HUES64 (cell line): ENCODE measurements at regions not wholly inside any gene's neighbourhood (a gene's known extent, or its start where the extent isn't known, plus 50 kb on each side); places are given as distances from the start of the nearest gene placed in this dataset.

Experiments used
- H3K27ac ChIP-seq: 2 replicates; pipeline ENCODE4 v1.7.0; 2013; ENCODE audit warnings: low read depth, low read length, inconsistent platforms
- H3K27me3 ChIP-seq: 2 replicates; pipeline ENCODE4 v1.6.1; 2013; ENCODE audit warnings: mild to moderate bottlenecking, low read length; ENCODE audit not compliant: insufficient read depth
- H3K36me3 ChIP-seq: 2 replicates; pipeline ENCODE4 v1.6.1; 2013; ENCODE audit warnings: mild to moderate bottlenecking, low read length; ENCODE audit not compliant: insufficient read depth
- H3K4me1 ChIP-seq: 2 replicates; pipeline ENCODE4 v1.6.1; 2013; ENCODE audit warnings: mild to moderate bottlenecking, low read length, moderate library complexity; ENCODE audit not compliant: insufficient read depth
- H3K4me3 ChIP-seq: 2 replicates; pipeline ENCODE4 v1.5.1; 2013; ENCODE audit warnings: mild to moderate bottlenecking, low read length, moderate library complexity
- H3K9ac ChIP-seq: 2 replicates; pipeline ENCODE4 v1.6.1; 2013; ENCODE audit warnings: mild to moderate bottlenecking, low read depth, low read length
- H3K9me3 ChIP-seq: 2 replicates; pipeline ENCODE4 v1.6.1; 2013; ENCODE audit warnings: low read depth, low read length; ENCODE audit not compliant: insufficient read depth
- WGBS: fragments of 150-250, 120-280 bp; methylation state at CpG from one replicate; pipeline ENCODE4 v1.1.7; 2013; ENCODE audit warnings: missing lambda C conversion rate; 5-methylcytosine and 5-hydroxymethylcytosine counted together

DNA sequence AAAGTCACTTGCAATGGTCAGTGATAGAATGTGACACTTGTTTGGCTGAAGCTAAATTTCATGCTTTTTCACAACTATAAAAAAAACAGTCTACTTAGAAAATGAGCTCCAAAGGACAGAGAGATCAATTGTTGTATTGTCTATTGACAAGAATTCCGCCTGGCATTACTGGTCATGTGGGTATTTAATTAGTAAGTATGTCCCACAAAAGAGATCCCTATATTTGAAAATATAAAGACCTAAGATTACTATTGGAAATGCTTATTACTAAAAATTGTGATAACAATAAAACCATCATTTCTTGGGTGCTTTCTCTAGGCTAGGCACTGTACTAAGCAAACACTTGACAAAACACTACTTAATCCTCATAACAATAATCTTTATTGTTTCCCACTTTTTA lies 745.2 kb upstream of the C9orf72 start:
- WGBS = no CpG with 5 or more reads among the region's 1 CpG
- Histone ChIP-seq H3K4me3 (no peak overlapping the region), H3K4me1 (peaks cover 12% of the 10 kb centered on the region), H3K36me3 (no peaks in the 10 kb centered on the region), H3K27ac (no peak overlapping the region), H3K9me3 (no peaks in the 10 kb centered on the region), H3K9ac (no peak overlapping the region), H3K27me3 (no peaks in the 10 kb centered on the region)

- H3K36me3 ChIP-seq = no peaks in the 10 kb centered on the region
- H3K4me1 ChIP-seq = peaks cover 16% of the 10 kb centered on the region
- no peaks in the 10 kb centered on the region for H3K27me3 ChIP-seq
- H3K27ac ChIP-seq = no peak overlapping the region
- H3K4me3 ChIP-seq = no peak overlapping the region
- H3K9me3 ChIP-seq = no peaks in the 10 kb centered on the region
- no peak overlapping the region for H3K9ac ChIP-seq
- WGBS = 94% methylated on average over 2 of the region's 2 CpGs
These were observed 746.7 kb upstream of the C9orf72 start for GRCh38 chr9:28319981-28320380.

DNA sequence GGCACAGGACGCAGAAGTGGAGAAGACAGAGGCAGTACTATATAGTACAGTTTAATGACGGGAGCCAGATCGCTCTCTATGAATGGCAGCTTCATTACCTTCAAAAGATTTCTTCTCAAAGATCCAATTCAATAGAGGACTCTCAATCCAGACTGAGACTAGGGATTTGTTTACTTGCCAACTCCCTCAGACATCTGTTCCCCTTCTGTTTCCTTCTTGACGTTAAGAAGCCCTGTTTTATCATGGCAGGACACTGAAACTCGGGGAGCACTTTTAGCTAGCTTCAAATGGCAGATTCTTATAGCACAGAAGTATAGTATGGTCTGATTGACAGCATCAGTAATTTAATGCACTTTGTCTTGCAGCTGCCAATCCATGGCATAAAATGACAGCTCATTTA lies 747.3 kb upstream of the C9orf72 start:
- Histone ChIP-seq H3K36me3 (no peaks in the 10 kb centered on the region), H3K27ac (no peak overlapping the region), H3K9me3 (no peaks in the 10 kb centered on the region), H3K4me3 (no peak overlapping the region), H3K4me1 (peaks cover 16% of the 10 kb centered on the region), H3K9ac (no peak overlapping the region), H3K27me3 (no peaks in the 10 kb centered on the region)
- 65% methylated on average over 5 of the region's 5 CpGs for WGBS

- H3K27ac ChIP-seq = no peak overlapping the region
- H3K36me3 ChIP-seq = no peaks in the 10 kb centered on the region
- peaks cover 18% of the 10 kb centered on the region for H3K4me1 ChIP-seq
- no peak overlapping the region for H3K4me3 ChIP-seq
- H3K9me3 ChIP-seq = no peaks in the 10 kb centered on the region
- H3K9ac ChIP-seq = no peak overlapping the region
- no peaks in the 10 kb centered on the region for H3K27me3 ChIP-seq
- 95% methylated on average over 3 of the region's 3 CpGs for WGBS
These were observed 756.0 kb upstream of the C9orf72 start for GRCh38 chr9:28329323-28329722.

DNA sequence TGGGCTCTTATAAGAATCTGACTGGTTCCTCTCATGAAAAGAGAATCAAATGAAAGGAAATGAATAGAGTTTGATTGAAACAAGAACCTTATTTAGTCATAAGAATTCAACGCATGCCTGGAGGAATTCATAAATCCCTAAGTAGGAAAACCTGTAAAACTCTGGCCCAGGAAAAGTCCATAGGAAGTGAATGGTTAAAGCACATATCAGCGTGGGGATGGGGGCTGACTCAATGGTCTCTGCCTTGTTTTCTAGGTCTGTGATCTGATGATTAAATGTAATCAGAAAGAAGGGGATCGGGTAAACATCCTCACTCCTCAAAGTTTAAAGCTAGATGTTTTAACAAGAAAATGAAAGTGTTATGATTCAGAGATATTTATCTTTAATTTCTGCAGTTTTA lies 759.4 kb upstream of the C9orf72 start:
- Histone ChIP-seq H3K36me3 (no peaks in the 10 kb centered on the region), H3K9ac (no peak overlapping the region), H3K4me3 (no peak overlapping the region), H3K27me3 (no peaks in the 10 kb centered on the region), H3K27ac (no peak overlapping the region), H3K4me1 (peaks cover 29% of the 10 kb centered on the region), H3K9me3 (peaks cover 4% of the 10 kb centered on the region; the same call in 1 of the 2 replicates)
- WGBS = 91% methylated on average over 3 of the region's 3 CpGs

DNA sequence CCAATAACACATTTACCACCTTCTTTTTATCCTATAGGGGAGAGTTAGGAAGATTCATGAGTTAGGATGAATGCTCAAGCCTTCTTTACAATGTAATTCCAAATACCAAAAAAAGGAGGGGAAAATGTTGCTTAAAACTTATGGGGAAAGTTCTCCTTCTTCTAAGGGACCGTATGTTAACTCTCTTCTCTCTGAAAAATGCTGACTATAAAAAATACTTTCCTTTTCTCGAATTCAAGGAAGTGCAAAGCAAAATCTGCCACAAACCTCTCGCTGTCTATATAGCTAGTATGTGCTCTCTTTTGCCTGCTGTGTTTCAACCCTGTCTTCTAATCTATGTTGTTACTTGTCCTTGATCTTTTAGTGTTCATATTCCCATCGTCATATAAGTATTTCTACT lies 768.6 kb upstream of the C9orf72 start:
- no peak overlapping the region for H3K9ac ChIP-seq
- peaks cover 4% of the 10 kb centered on the region; the same call in 1 of the 2 replicates for H3K9me3 ChIP-seq
- WGBS = 90% methylated on average over 4 of the region's 4 CpGs
- no peaks in the 10 kb centered on the region for H3K36me3 ChIP-seq
- no peaks in the 10 kb centered on the region for H3K4me1 ChIP-seq
- no peak overlapping the region for H3K4me3 ChIP-seq
- H3K27me3 ChIP-seq = no peaks in the 10 kb centered on the region
- no peak overlapping the region for H3K27ac ChIP-seq

- Histone ChIP-seq H3K9ac (no peak overlapping the region), H3K9me3 (peaks cover 4% of the 10 kb centered on the region; the same call in 1 of the 2 replicates), H3K27me3 (no peaks in the 10 kb centered on the region), H3K4me3 (no peak overlapping the region), H3K4me1 (no peaks in the 10 kb centered on the region), H3K36me3 (no peaks in the 10 kb centered on the region), H3K27ac (no peak overlapping the region)
- 96% methylated on average over 2 of the region's 2 CpGs for WGBS
These were observed 769.6 kb upstream of the C9orf72 start for GRCh38 chr9:28342815-28343338.

GRCh38 chr9:28363151-28363562 lies 789.9 kb upstream of the C9orf72 start:
- Histone ChIP-seq H3K9me3 (no peaks in the 10 kb centered on the region), H3K27ac (no peak overlapping the region), H3K36me3 (no peaks in the 10 kb centered on the region), H3K4me3 (no peak overlapping the region), H3K4me1 (peaks cover 9% of the 10 kb centered on the region; the same call in 1 of the 2 replicates), H3K27me3 (no peaks in the 10 kb centered on the region), H3K9ac (no peak overlapping the region)
- 100% methylated on average over 2 of the region's 2 CpGs for WGBS

GRCh38 chr9:28365020-28365640 lies 791.8 kb upstream of the C9orf72 start:
- 56% methylated on average over 6 of the region's 6 CpGs for WGBS
- no peak overlapping the region for H3K27ac ChIP-seq
- H3K9me3 ChIP-seq = no peaks in the 10 kb centered on the region
- H3K4me1 ChIP-seq = peaks cover 9% of the 10 kb centered on the region; the same call in 1 of the 2 replicates
- H3K4me3 ChIP-seq = no peak overlapping the region
- H3K27me3 ChIP-seq = no peaks in the 10 kb centered on the region
- H3K36me3 ChIP-seq = no peaks in the 10 kb centered on the region
- H3K9ac ChIP-seq = no peak overlapping the region

GRCh38 chr9:28365728-28366127 lies 792.4 kb upstream of the C9orf72 start:
- Histone ChIP-seq H3K27me3 (no peaks in the 10 kb centered on the region), H3K9me3 (no peaks in the 10 kb centered on the region), H3K27ac (no peak overlapping the region), H3K4me1 (peaks cover 9% of the 10 kb centered on the region; the same call in 1 of the 2 replicates), H3K4me3 (no peak overlapping the region), H3K9ac (no peak overlapping the region), H3K36me3 (no peaks in the 10 kb centered on the region)
- 98% methylated on average over 2 of the region's 2 CpGs for WGBS

DNA sequence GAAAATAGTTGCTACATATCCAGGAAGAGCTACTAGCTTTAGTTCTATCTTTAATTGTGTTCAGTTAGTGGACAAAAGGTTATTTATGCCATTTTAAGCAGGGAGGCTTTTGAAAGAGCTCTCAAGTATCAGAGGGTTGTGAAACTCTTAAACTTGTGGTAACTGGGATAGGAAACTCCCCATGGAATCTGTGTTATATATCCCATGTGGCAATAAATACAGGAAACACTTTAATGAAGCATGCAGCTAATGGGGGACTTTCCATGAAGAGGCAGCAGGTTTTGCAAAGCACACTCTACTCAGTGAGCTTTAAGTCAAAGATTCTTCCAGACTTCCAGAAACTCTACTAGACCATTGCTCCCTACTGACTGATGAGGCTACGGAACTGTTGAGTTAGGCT lies 805.0 kb upstream of the C9orf72 start:
- Histone ChIP-seq H3K4me3 (no peak overlapping the region), H3K9me3 (no peaks in the 10 kb centered on the region), H3K27me3 (no peaks in the 10 kb centered on the region), H3K27ac (no peak overlapping the region), H3K9ac (no peak overlapping the region), H3K4me1 (no peaks in the 10 kb centered on the region), H3K36me3 (no peaks in the 10 kb centered on the region)
- 100% methylated on average over 1 of the region's 1 CpG for WGBS

GRCh38 chr9:28379082-28379481 lies 805.8 kb upstream of the C9orf72 start:
- Histone ChIP-seq H3K27me3 (no peaks in the 10 kb centered on the region), H3K9me3 (no peaks in the 10 kb centered on the region), H3K27ac (no peak overlapping the region), H3K4me1 (no peaks in the 10 kb centered on the region), H3K9ac (no peak overlapping the region), H3K4me3 (no peak overlapping the region), H3K36me3 (no peaks in the 10 kb centered on the region)
